Parathyroid adenoma (tissue), 2 donors: ENCODE measurements at regions not wholly inside any gene's neighbourhood (a gene's known extent, or its start where the extent isn't known, plus 50 kb on each side); places are given as distances from the start of the nearest gene placed in this dataset.

Experiments used
- H2AFZ ChIP-seq: fragments of 300-600 bp; sonication (generic); one replicate; pipeline ENCODE4 v1.7.0; 2017; ENCODE audit warnings: antibody characterized with exemption, mild to moderate bottlenecking
- H3K27ac ChIP-seq: fragments of 300-600 bp; sonication (generic); one replicate; pipeline ENCODE4 v1.7.0; 2017
- H3K27me3 ChIP-seq: fragments of 300-600 bp; sonication (generic); one replicate; pipeline ENCODE4 v1.7.0; 2017; ENCODE audit warnings: low read length; ENCODE audit not compliant: control insufficient read depth, insufficient read depth
- H3K36me3 ChIP-seq: fragments of 300-600 bp; sonication (generic); one replicate; pipeline ENCODE4 v1.7.0; 2017; ENCODE audit warnings: low read length; ENCODE audit not compliant: control insufficient read depth, insufficient read depth
- H3K4me1 ChIP-seq: fragments of 300-600 bp; sonication (generic); one replicate; pipeline ENCODE4 v1.7.0; 2017; ENCODE audit warnings: control low read depth
- H3K4me2 ChIP-seq: fragments of 300-600 bp; sonication (generic); one replicate; pipeline ENCODE4 v1.7.0; 2017; ENCODE audit warnings: low read length
- H3K4me3 ChIP-seq: fragments of 300-600 bp; sonication (generic); one replicate; pipeline ENCODE4 v1.7.0; 2017; ENCODE audit warnings: low read depth, low read length
- H3K79me2 ChIP-seq: fragments of 300-600 bp; sonication (generic); one replicate; pipeline ENCODE4 v1.7.0; 2017; ENCODE audit warnings: control low read depth
- H3K9ac ChIP-seq: fragments of 300-600 bp; sonication (generic); one replicate; pipeline ENCODE4 v1.7.0; 2017; ENCODE audit warnings: mild to moderate bottlenecking
- H3K9me3 ChIP-seq: fragments of 300-600 bp; sonication (generic); one replicate; pipeline ENCODE4 v1.7.0; 2017; ENCODE audit warnings: low read length; ENCODE audit not compliant: control insufficient read depth
- TF ChIP-seq, protein P1 (sequence below): fragments of 300-600 bp; sonication (generic); IDR thresholded peaks from one replicate; pipeline ENCODE4 v1.7.0; 2017; ENCODE audit warnings: antibody characterized with exemption, mild to moderate bottlenecking
- donor health status: primary hyperparathyroidism.

DNA sequence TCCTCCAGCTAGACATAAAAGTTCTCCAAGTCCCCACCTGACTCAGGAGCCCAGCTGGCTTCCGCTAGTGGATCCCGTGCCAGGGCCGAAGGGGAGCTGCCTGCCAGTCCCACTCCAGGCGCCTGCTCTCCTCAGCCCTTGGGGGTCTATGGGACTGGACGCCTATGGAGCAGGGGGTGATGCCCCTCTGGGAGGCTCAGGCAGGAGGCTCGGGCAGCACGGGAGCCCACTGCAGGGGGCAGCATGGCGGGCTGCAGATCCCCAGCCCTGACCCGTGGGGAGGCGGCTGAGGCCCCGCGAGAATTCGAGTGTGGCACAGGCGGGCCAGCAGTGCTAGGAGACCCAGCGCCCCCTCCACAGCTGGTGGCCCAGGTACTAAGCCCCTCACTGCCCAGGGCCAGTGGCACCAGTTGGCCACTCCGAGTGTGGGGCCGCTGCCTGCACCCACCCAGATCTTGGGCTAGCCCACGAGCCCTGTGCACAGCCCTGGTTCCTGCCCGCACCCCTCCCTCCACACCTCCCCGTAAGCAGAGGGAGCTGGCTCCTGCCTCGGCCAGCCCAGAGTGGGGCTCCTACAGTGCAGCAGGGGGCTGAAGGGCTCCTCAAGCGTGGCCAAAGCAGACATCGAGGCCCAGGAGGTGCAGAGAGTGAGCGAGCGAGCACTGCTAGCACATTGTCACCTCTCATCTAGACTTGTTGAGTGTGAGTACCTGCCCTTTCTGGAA is 221.3 kb upstream of the NSMCE3 start:
- H3K27ac ChIP-seq, result no peak overlapping the region
- no peak overlapping the region for H3K4me3 ChIP-seq
- no peak overlapping the region for H3K4me2 ChIP-seq
- H3K4me1 ChIP-seq, result no peaks in the 10 kb centered on the region
- TF ChIP-seq, protein P1, sequence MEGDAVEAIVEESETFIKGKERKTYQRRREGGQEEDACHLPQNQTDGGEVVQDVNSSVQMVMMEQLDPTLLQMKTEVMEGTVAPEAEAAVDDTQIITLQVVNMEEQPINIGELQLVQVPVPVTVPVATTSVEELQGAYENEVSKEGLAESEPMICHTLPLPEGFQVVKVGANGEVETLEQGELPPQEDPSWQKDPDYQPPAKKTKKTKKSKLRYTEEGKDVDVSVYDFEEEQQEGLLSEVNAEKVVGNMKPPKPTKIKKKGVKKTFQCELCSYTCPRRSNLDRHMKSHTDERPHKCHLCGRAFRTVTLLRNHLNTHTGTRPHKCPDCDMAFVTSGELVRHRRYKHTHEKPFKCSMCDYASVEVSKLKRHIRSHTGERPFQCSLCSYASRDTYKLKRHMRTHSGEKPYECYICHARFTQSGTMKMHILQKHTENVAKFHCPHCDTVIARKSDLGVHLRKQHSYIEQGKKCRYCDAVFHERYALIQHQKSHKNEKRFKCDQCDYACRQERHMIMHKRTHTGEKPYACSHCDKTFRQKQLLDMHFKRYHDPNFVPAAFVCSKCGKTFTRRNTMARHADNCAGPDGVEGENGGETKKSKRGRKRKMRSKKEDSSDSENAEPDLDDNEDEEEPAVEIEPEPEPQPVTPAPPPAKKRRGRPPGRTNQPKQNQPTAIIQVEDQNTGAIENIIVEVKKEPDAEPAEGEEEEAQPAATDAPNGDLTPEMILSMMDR, result no peak
- H3K9ac ChIP-seq, result no peak overlapping the region
- no peak overlapping the region for H2AFZ ChIP-seq
- H3K9me3 ChIP-seq, result no peaks in the 10 kb centered on the region
- peaks cover 14% of the 10 kb centered on the region for H3K79me2 ChIP-seq
- no peaks in the 10 kb centered on the region for H3K36me3 ChIP-seq
- H3K27me3 ChIP-seq, result no peaks in the 10 kb centered on the region

DNA sequence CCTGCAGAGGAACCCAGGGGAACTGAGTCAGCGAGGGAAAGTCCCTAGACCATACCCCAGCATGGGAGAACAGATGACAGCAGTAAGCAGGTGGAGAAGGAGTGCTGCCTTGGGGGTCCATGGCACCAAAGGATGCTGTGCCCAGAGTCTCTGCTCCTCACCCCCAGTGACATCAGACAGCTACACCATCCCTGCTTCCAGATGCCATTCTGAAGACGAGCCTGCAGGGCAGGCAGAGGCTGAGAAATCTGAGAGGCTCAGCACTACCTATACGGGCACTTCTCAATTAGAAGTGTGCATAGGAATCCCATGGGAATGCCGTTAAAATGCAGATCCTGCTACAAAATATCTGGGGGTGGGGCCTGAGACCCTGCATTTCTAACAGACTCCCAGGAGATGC is 211.3 kb upstream of the NSMCE3 start:
- TF ChIP-seq, protein P1, result no peak
- Histone ChIP-seq H3K27ac (no peak overlapping the region), H3K79me2 (peaks cover 20% of the 10 kb centered on the region), H2AFZ (no peak overlapping the region), H3K4me3 (no peak overlapping the region), H3K4me1 (peaks cover 9% of the 10 kb centered on the region), H3K36me3 (no peaks in the 10 kb centered on the region), H3K9me3 (no peaks in the 10 kb centered on the region), H3K4me2 (no peak overlapping the region), H3K9ac (no peak overlapping the region), H3K27me3 (no peaks in the 10 kb centered on the region)

DNA sequence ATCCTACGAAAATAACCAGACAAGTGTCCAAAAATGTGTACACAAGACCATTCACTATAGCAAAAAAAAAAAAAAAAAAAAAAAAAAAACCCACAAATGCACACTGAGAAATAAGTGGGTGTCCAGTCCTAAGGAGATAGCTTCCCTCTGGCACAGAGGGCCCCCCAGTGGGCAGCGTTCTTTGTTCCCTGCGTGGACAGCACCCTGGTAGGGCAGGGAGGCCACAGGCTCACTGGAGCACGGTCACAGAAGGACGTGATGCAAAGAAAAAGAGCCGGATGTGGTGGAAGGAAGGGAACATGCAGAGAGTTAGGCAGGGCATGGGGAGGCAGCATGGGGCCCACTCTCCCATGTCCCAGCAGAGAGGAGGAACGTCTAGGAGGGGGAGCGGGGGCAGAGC is 210.7 kb upstream of the NSMCE3 start:
- Histone ChIP-seq H3K4me2 (no peak overlapping the region), H3K9me3 (no peaks in the 10 kb centered on the region), H3K4me1 (peaks cover 9% of the 10 kb centered on the region), H3K27ac (no peak overlapping the region), H3K36me3 (no peaks in the 10 kb centered on the region), H2AFZ (no peak overlapping the region), H3K27me3 (no peaks in the 10 kb centered on the region), H3K4me3 (no peak overlapping the region), H3K9ac (no peak overlapping the region), H3K79me2 (peaks cover 25% of the 10 kb centered on the region)
- TF ChIP-seq, protein P1, result peak; percentile 11

DNA sequence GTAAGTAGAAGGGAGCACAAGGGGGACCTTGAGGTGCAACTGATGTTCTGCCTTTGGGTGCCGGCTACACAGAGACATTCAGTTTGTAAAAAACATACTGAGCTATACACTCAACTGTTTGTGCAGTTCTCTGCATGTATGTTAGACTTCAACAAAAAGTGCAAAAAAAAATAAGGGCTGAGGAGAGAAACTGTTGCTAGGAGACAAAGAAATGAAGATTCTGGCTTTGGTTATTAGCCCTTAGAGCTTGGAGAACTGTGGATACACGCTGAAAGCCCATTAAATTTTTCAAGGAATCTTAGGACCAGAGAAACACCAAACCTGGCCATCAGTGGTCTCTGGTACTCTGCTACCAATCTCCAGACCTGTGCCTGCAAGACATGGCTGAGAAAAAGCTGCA is 207.6 kb upstream of the NSMCE3 start:
- no peaks in the 10 kb centered on the region for H3K36me3 ChIP-seq
- H3K4me2 ChIP-seq, result no peak overlapping the region
- no peak overlapping the region for H3K4me3 ChIP-seq
- peaks cover 41% of the 10 kb centered on the region for H3K79me2 ChIP-seq
- H3K9ac ChIP-seq, result no peak overlapping the region
- TF ChIP-seq, protein P1, result no peak
- no peak overlapping the region for H3K27ac ChIP-seq
- H3K9me3 ChIP-seq, result no peaks in the 10 kb centered on the region
- no peak overlapping the region for H2AFZ ChIP-seq
- peaks cover 16% of the 10 kb centered on the region for H3K4me1 ChIP-seq
- H3K27me3 ChIP-seq, result no peaks in the 10 kb centered on the region

DNA sequence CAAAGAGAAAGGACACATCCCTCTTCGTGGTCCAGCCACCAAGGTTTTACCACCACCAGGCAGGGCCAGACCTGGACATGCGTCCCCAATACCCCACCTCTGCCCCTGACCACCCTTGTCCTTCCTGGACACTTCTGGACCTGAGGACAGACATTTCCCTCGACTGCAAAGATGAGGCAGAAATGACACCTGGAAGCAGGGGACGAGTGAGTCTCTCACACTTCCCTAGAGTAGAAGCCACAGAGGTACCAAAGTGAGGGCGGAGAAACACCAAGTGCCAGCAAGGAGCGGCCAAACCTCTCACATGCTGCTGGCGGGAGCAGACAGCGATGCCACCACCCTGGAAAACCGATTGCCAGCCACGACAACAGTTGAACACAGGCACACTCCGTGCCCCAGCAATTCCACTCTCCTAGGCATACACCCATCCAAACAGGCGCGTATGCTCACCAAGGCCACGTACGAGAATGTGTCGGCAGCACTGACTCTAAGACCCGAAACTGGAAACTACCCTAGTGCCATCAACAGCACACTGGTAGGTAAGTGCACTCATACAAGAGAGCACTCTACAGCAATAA is 207.0 kb upstream of the NSMCE3 start:
- no peak overlapping the region for H3K4me3 ChIP-seq
- H3K9me3 ChIP-seq, result no peaks in the 10 kb centered on the region
- no peak overlapping the region for H3K4me2 ChIP-seq
- H2AFZ ChIP-seq, result no peak overlapping the region
- H3K4me1 ChIP-seq, result peaks cover 19% of the 10 kb centered on the region
- H3K79me2 ChIP-seq, result peaks cover 40% of the 10 kb centered on the region
- H3K9ac ChIP-seq, result no peak overlapping the region
- H3K36me3 ChIP-seq, result no peaks in the 10 kb centered on the region
- H3K27ac ChIP-seq, result no peak overlapping the region
- H3K27me3 ChIP-seq, result no peaks in the 10 kb centered on the region
- TF ChIP-seq, protein P1, result no peak
